ENCODE measurements at regions not wholly inside any gene's neighbourhood (a gene's known extent, or its start where the extent isn't known, plus 50 kb on each side); places are given as distances from the start of the nearest gene placed in this dataset.
A peak's percentile ranks its signal among the peaks of the same experiment; 100 is the strongest.
"Not testable (repeated sequence)": the region's sequence is repeated elsewhere in the genome, so short reads cannot be mapped to it uniquely, and the experiment has no call there.

DNA sequence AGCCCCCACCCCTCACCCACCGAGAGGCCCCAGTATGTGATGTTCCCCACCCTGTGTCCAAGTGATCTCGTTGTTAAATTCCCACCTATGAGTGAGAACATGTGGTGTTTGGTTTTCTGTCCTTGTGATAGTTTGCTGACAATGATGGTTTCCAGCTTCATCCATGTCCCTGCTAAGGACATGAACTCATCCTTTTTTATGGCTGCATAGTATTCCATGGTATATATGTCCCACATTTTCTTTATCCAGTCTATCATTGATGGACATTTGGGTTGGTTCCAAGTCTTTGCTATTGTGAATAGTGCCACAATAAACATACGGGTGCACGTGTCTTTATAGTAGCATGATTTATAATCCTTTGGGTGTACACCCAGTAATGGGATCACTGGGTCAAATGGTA, 79.2 kb downstream of the PXDC1 start:
- not testable (repeated sequence) for DNase-seq

GRCh38 chr6:3671382-3671781, 80.1 kb downstream of the PXDC1 start:
- DNase-seq = no peak

DNA sequence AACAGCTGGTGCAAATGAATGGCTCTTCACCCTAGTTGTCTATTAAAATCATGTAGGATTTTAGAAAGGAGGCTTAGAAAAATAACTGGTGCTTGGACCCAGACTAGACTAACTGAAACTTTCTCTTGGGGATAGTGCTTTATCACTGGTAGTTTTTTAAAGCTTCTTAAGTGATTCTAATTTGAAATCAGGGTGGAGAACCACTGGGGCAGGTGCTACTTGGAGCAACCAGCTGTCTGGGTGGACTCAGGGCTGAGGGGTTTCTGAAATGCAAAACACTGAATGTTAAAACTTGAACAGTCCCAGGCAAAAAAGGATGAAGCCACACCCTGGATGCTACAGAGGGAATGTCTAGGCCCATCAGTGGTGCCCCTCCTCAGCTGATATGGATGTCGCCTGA, 81.2 kb downstream of the PXDC1 start:
- DNase-seq = no peak

- no peak for DNase-seq
Measured at GRCh38 chr6:3669916-3670315, 81.6 kb downstream of the PXDC1 start.

DNA sequence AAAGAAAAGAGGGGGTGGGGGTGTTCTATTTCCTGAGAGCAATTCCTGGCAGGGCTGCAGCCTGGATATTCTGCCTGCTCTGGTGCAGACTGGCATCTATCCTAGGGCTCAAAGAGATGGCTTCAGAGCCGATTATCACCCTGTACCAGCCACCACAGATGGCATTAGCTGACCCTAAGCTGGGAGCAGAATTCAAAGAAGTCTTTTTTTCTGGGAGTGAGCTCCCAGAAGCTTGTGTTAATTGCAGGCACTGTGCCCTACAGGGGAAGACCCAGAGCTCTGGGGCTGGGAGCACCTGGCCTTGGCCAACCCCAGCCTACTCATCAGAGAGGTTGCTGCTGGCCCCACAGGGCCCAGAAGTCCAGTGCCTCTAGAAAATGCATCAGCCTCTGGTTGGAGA, 85.9 kb downstream of the PXDC1 start:
- peak; percentile 11 for DNase-seq

GRCh38 chr6:3664625-3665041, 86.9 kb downstream of the PXDC1 start:
- DNase-seq = no peak

- no peak for DNase-seq
Measured at GRCh38 chr6:3663811-3664210, 87.7 kb downstream of the PXDC1 start.

- DNase-seq = no peak
Measured at GRCh38 chr6:3663081-3663480, 88.4 kb downstream of the PXDC1 start.

- no peak for DNase-seq
Measured at GRCh38 chr6:3661390-3661789, 90.1 kb downstream of the PXDC1 start.

- DNase-seq = no peak
Measured at GRCh38 chr6:3660473-3660872, 91.0 kb downstream of the PXDC1 start.

DNA sequence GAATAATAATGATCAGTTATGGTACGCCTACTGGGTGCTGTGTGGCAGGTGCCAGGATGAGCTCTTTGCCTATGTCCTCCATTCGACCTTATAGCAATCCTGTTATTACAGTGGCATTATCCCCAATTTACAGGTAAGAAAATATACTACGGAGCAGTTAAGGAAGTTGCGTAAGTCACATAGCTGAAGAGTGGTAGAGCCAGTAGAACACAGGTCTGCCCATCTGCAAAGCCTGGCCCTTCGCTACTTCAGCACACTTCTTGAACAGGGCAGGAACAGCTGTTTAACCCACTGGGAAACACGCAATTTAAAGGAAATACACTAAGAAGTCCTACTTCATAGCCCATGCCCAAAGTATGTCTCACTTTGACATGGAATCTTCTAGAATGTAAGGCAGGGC, 91.8 kb downstream of the PXDC1 start:
- DNase-seq = no peak

DNA sequence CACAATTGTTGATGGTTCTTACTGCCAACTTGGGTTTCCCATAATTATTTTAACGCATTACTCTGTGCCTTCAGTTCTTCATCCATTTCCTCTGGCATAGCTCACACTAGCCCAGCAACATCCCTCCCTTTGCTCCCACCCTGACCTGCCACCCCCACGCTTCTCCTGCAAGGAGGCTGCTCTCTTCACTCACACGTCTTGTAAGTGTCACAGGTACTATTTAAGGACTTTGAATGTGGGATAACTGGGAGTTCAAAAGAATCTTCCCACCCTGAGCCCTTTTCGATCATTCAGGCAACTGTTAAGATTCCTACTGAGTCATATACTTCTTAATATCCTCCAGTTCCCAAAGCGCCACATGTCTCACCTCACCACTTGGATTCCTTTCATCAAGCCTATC, 95.4 kb downstream of the PXDC1 start:
- DNase-seq = no peak

DNA sequence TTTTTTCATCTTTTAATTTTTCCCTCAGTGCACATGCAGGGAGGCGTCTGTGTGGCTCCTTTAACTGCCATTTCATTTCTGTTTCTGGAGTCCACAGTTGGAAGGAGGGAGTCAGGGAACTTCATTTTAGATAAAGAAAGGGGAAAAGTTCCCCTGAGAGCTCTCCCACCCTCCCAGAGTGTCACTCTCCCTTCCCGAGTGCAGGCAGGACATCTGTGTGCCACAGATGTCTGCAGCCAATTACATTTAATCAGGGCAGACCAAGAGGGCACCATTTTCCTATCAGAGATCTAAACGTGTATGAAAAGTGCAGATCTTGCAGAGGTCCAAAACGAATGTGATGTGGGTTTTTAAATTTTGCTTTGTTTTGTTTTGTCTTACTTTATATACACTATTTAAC, 96.6 kb downstream of the PXDC1 start:
- no peak for DNase-seq

- no peak for DNase-seq
Measured at GRCh38 chr6:3654436-3654835, 97.1 kb downstream of the PXDC1 start.

DNA sequence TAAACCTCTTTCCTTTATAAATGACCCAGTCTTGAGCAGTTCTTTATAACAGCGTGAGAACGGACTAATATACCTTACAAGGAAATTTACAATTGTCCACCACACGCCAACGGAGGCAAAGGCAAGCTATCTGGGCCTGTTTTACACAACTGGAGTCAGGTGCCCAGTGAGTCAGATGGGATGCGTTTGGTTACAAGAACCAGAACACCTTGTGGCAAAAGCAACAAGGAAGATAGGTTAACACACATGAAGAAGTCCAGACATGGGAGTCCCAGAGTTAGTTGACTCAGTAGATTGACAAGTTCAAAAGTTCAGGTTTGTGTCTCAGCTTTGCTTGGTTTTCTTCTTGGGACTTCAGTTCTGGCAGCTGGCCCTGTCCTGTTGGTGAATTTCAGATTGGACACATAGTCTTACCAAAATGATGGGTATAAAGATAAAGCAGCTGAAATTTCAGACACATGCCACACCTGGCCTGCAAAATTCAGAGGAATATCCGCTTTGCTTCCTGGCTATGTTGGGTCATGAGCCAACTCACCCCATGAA, 97.9 kb downstream of the PXDC1 start:
- DNase-seq = no peak

DNA sequence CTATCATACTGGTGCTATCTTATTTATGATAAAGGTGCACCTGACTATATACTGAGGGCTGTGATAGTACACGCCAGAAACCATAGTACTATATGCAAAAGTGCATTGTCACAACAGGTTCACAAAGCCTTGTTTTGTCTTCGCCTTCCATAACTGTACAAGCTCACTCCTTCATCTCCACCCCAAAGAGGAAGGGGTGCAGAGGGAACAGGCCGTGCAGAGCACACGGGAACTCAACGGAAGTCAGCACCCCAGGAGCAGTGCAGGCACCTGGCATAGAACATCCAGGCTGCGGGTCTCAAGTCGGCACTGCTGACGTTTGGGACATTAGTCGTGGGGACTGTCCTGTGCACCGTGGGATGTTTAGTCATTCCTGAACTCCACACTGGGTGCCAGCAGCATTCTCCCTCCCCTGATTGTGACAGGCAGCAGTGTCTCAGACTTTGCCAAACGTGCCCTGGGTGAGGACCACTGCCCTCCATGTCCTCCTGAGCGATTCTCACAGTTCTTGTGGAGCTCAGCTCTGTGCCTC, 99.7 kb downstream of the PXDC1 start:
- DNase-seq = no peak

GRCh38 chr6:3650959-3651697, 100.4 kb downstream of the PXDC1 start:
- DNase-seq = no peak

GRCh38 chr6:3650076-3650958, 101.2 kb downstream of the PXDC1 start:
- DNase-seq = no peak

GRCh38 chr6:3648724-3649123, 102.8 kb downstream of the PXDC1 start:
- DNase-seq = no peak

- DNase-seq = no peak
Measured at GRCh38 chr6:3646616-3647362, 104.7 kb downstream of the PXDC1 start.

GRCh38 chr6:3644739-3645012, 106.8 kb downstream of the PXDC1 start:
- DNase-seq = no peak

GRCh38 chr6:3643921-3644738, 107.4 kb downstream of the PXDC1 start:
- no peak for DNase-seq

All from occipital lobe (tissue), 1 donor.